ENCODE measurements at regions not wholly inside any gene's neighbourhood (a gene's known extent, or its start where the extent isn't known, plus 50 kb on each side); places are given as distances from the start of the nearest gene placed in this dataset.

DNA sequence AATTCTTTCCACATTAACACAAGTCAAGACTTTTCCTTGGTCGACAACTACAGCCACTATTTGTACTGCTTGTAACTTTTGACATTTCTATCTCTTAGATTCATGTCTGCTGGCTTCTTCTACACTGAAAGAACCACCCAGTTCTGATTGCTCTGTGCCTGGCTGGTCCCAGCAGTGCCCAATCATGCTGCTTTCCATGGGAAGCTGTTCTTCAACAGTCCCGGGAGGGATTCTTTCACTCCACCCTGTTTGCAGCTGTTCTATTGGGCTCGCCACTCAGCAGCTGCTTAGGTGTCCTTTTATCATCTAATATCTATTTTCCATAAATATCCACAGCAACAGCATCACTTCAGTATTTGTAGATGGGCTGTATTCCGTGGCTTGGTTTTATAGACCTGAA lies 471.1 kb upstream of the SMIM21 start:
- POLR2A ChIA-PET: no interaction called here
- intact Hi-C loops (cut with micrococcal nuclease; ENCODE audit: unreplicated experiment): no loop called here
- no TSS peak for BruUV-seq (replicated peaks)
- H2AFZ ChIP-seq (ENCODE audit: low read length): no peak overlapping the region
- H3K27ac ChIP-seq (ENCODE audit: low read depth, low read length, poor library complexity, severe bottlenecking): no peak overlapping the region
- no peak for DNase-seq (ENCODE audit: low spot score)
- H3K36me3 ChIP-seq (ENCODE audit: insufficient read depth, low read length): no peaks in the 10 kb centered on the region
- CTCF ChIA-PET (ENCODE audit: unreplicated experiment): no interaction called here
- H3K79me2 ChIP-seq (ENCODE audit: insufficient read depth, low read depth, low read length): no peaks in the 10 kb centered on the region
- no peaks in the 10 kb centered on the region for H4K20me1 ChIP-seq (ENCODE audit: insufficient read depth, low read length)
- H3K9me3 ChIP-seq (ENCODE audit: low read length): no peaks in the 10 kb centered on the region
- H3K4me2 ChIP-seq (ENCODE audit: low read length): no peak overlapping the region
- no peaks in the 10 kb centered on the region for H3K9me2 ChIP-seq (ENCODE audit: insufficient read depth, low read length)
- H3K4me1 ChIP-seq (ENCODE audit: insufficient read depth, low read length, poor library complexity, severe bottlenecking): no peaks in the 10 kb centered on the region
- TF ChIP-seq EZH2phosphoT487 (IDR thresholded peaks at IDR 0.05; ENCODE audit: borderline replicate concordance, low read depth, low read length): no peak
- TF ChIP-seq, protein P1, sequence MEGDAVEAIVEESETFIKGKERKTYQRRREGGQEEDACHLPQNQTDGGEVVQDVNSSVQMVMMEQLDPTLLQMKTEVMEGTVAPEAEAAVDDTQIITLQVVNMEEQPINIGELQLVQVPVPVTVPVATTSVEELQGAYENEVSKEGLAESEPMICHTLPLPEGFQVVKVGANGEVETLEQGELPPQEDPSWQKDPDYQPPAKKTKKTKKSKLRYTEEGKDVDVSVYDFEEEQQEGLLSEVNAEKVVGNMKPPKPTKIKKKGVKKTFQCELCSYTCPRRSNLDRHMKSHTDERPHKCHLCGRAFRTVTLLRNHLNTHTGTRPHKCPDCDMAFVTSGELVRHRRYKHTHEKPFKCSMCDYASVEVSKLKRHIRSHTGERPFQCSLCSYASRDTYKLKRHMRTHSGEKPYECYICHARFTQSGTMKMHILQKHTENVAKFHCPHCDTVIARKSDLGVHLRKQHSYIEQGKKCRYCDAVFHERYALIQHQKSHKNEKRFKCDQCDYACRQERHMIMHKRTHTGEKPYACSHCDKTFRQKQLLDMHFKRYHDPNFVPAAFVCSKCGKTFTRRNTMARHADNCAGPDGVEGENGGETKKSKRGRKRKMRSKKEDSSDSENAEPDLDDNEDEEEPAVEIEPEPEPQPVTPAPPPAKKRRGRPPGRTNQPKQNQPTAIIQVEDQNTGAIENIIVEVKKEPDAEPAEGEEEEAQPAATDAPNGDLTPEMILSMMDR (conservative IDR thresholded peaks at IDR 0.05; ENCODE audit: low read length): no peak
- H3K4me3 ChIP-seq (ENCODE audit: low read depth, low read length, poor library complexity, severe bottlenecking): no peak overlapping the region

DNA sequence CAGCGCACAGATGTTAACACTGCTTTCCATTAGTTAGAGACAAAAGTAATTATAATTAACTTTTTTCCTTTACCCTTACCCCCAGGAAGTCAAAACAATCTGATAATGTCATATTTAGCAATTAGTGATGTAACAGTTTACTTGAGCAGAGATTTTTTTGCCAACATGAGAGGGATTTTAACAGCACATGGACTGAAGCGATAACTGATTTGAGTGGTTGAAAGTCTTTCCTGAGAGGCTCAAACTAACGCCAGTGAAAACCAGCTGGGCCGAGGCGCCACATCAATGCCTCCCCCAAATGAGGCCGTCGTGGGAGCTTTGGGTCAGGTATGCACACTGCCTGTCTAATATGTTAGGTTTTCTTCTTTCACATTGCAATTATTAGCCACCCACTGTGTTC lies 469.9 kb upstream of the SMIM21 start:
- TF ChIP-seq EZH2phosphoT487 (IDR thresholded peaks at IDR 0.05; ENCODE audit: borderline replicate concordance, low read depth, low read length): no peak
- TF ChIP-seq, protein P1 (conservative IDR thresholded peaks at IDR 0.05; ENCODE audit: low read length): no peak
- intact Hi-C loops (cut with micrococcal nuclease; ENCODE audit: unreplicated experiment): no loop called here
- DNase-seq (ENCODE audit: low spot score): no peak
- Histone ChIP-seq H3K4me2 (ENCODE audit: low read length) (no peak overlapping the region), H3K9me2 (ENCODE audit: insufficient read depth, low read length) (no peaks in the 10 kb centered on the region), H4K20me1 (ENCODE audit: insufficient read depth, low read length) (no peaks in the 10 kb centered on the region), H3K27ac (ENCODE audit: low read depth, low read length, poor library complexity, severe bottlenecking) (no peak overlapping the region), H3K79me2 (ENCODE audit: insufficient read depth, low read depth, low read length) (no peaks in the 10 kb centered on the region), H3K9me3 (ENCODE audit: low read length) (no peaks in the 10 kb centered on the region), H3K36me3 (ENCODE audit: insufficient read depth, low read length) (no peaks in the 10 kb centered on the region), H3K4me3 (ENCODE audit: low read depth, low read length, poor library complexity, severe bottlenecking) (no peak overlapping the region), H3K4me1 (ENCODE audit: insufficient read depth, low read length, poor library complexity, severe bottlenecking) (no peaks in the 10 kb centered on the region), H2AFZ (ENCODE audit: low read length) (no peak overlapping the region)
- ChIA-PET POLR2A (no interaction called here), CTCF (ENCODE audit: unreplicated experiment) (no interaction called here)
- BruUV-seq (replicated peaks): no TSS peak

DNA sequence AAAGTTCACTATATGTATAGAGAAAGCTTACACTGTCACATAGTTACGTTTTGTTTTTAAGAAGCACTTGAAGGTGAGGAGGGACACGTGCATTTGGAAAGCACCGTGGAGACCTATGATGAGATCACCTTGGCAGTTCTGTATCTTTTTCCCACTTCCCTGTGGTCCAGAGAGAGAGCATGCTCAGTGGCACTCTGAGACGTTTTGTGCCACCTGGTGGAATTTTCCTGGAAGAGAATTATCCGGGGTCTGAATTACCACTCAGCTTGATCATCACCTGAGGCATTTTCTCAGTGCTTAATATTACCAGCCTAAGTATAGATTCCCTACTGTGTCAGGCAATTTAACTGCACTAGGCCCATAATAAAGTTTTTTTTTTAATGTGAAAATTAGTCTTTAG lies 469.4 kb upstream of the SMIM21 start:
- H4K20me1 ChIP-seq (ENCODE audit: insufficient read depth, low read length): no peaks in the 10 kb centered on the region
- no peaks in the 10 kb centered on the region for H3K36me3 ChIP-seq (ENCODE audit: insufficient read depth, low read length)
- no peaks in the 10 kb centered on the region for H3K79me2 ChIP-seq (ENCODE audit: insufficient read depth, low read depth, low read length)
- H3K27ac ChIP-seq (ENCODE audit: low read depth, low read length, poor library complexity, severe bottlenecking): no peak overlapping the region
- TF ChIP-seq, protein P1 (conservative IDR thresholded peaks at IDR 0.05; ENCODE audit: low read length): no peak
- no peak for TF ChIP-seq EZH2phosphoT487 (IDR thresholded peaks at IDR 0.05; ENCODE audit: borderline replicate concordance, low read depth, low read length)
- intact Hi-C loops (cut with micrococcal nuclease; ENCODE audit: unreplicated experiment): no loop called here
- H3K4me3 ChIP-seq (ENCODE audit: low read depth, low read length, poor library complexity, severe bottlenecking): no peak overlapping the region
- ChIA-PET CTCF (ENCODE audit: unreplicated experiment) (no interaction called here), POLR2A (no interaction called here)
- H3K4me2 ChIP-seq (ENCODE audit: low read length): no peak overlapping the region
- BruUV-seq (replicated peaks): no TSS peak
- H2AFZ ChIP-seq (ENCODE audit: low read length): no peak overlapping the region
- H3K9me3 ChIP-seq (ENCODE audit: low read length): no peaks in the 10 kb centered on the region
- H3K4me1 ChIP-seq (ENCODE audit: insufficient read depth, low read length, poor library complexity, severe bottlenecking): no peaks in the 10 kb centered on the region
- no peaks in the 10 kb centered on the region for H3K9me2 ChIP-seq (ENCODE audit: insufficient read depth, low read length)
- no peak for DNase-seq (ENCODE audit: low spot score)
